ENCODE measurements at regions not wholly inside any gene's neighbourhood (a gene's known extent, or its start where the extent isn't known, plus 50 kb on each side); places are given as distances from the start of the nearest gene placed in this dataset.

- TF ChIP-seq CTCF (IDR thresholded peaks at IDR 0.05; ENCODE audit: low read length), result no peak
- no peak for TF ChIP-seq EZH2 (optimal IDR thresholded peaks at IDR 0.05; ENCODE audit: low read depth, low read length)
- no peak for TF ChIP-seq EZH2phosphoT487 (IDR thresholded peaks at IDR 0.05; ENCODE audit: low read length)
Measured at GRCh38 chr4:138611017-138611416, 368.9 kb upstream of the SLC7A11 start.
